ENCODE measurements at regions not wholly inside any gene's neighbourhood (a gene's known extent, or its start where the extent isn't known, plus 50 kb on each side); places are given as distances from the start of the nearest gene placed in this dataset.

GRCh38 chr3:74529145-74529544 lies 85.3 kb downstream of the CNTN3 start:
- H3K9ac ChIP-seq (ENCODE audit: low read length) = no peak overlapping the region
- H3K9me3 ChIP-seq (ENCODE audit: low read length) = no peaks in the 10 kb centered on the region
- H3K79me2 ChIP-seq (ENCODE audit: insufficient read depth, low read length) = no peaks in the 10 kb centered on the region
- H3K4me3 ChIP-seq (ENCODE audit: low read depth, low read length, poor library complexity, severe bottlenecking) = no peak overlapping the region
- H3K36me3 ChIP-seq (ENCODE audit: insufficient read depth, low read length) = no peaks in the 10 kb centered on the region
- TF ChIP-seq EZH2 (IDR thresholded peaks at IDR 0.05; ENCODE audit: borderline replicate concordance, low read length) (no peak), CTCF (IDR thresholded peaks at IDR 0.05; ENCODE audit: low read length) (no peak)
- no peaks in the 10 kb centered on the region for H3K4me1 ChIP-seq (ENCODE audit: insufficient read depth, low read length, severe bottlenecking)
- no peak overlapping the region for H3K27ac ChIP-seq (ENCODE audit: low read depth, low read length, poor library complexity, severe bottlenecking)
- H2AFZ ChIP-seq (ENCODE audit: low read length) = no peak overlapping the region
- no peaks in the 10 kb centered on the region for H3K9me2 ChIP-seq (ENCODE audit: low read depth, low read length)
- H4K20me1 ChIP-seq (ENCODE audit: insufficient read depth, low read length) = no peaks in the 10 kb centered on the region
- no peak overlapping the region for H3K4me2 ChIP-seq (ENCODE audit: low read length)
- no peaks in the 10 kb centered on the region for H3K27me3 ChIP-seq (ENCODE audit: insufficient read depth, low read length)
- no peaks in the 10 kb centered on the region for H3F3A ChIP-seq (ENCODE audit: insufficient read depth, low read length)

- no peak overlapping the region for H3K4me2 ChIP-seq (ENCODE audit: low read length)
- H3F3A ChIP-seq (ENCODE audit: insufficient read depth, low read length) = no peaks in the 10 kb centered on the region
- H2AFZ ChIP-seq (ENCODE audit: low read length) = no peak overlapping the region
- H3K27ac ChIP-seq (ENCODE audit: low read depth, low read length, poor library complexity, severe bottlenecking) = no peak overlapping the region
- H3K4me3 ChIP-seq (ENCODE audit: low read depth, low read length, poor library complexity, severe bottlenecking) = no peak overlapping the region
- no peak for TF ChIP-seq EZH2 (IDR thresholded peaks at IDR 0.05; ENCODE audit: borderline replicate concordance, low read length)
- TF ChIP-seq CTCF (IDR thresholded peaks at IDR 0.05; ENCODE audit: low read length) = no peak
- H3K9ac ChIP-seq (ENCODE audit: low read length) = no peak overlapping the region
- H4K20me1 ChIP-seq (ENCODE audit: insufficient read depth, low read length) = no peaks in the 10 kb centered on the region
- no peaks in the 10 kb centered on the region for H3K9me2 ChIP-seq (ENCODE audit: low read depth, low read length)
- no peaks in the 10 kb centered on the region for H3K9me3 ChIP-seq (ENCODE audit: low read length)
- H3K27me3 ChIP-seq (ENCODE audit: insufficient read depth, low read length) = no peaks in the 10 kb centered on the region
- H3K4me1 ChIP-seq (ENCODE audit: insufficient read depth, low read length, severe bottlenecking) = no peaks in the 10 kb centered on the region
- H3K36me3 ChIP-seq (ENCODE audit: insufficient read depth, low read length) = no peaks in the 10 kb centered on the region
- no peaks in the 10 kb centered on the region for H3K79me2 ChIP-seq (ENCODE audit: insufficient read depth, low read length)
Measured at GRCh38 chr3:74527566-74527965, 86.9 kb downstream of the CNTN3 start.

GRCh38 chr3:74523811-74524210 lies 90.6 kb downstream of the CNTN3 start:
- H3K27ac ChIP-seq (ENCODE audit: low read depth, low read length, poor library complexity, severe bottlenecking) = no peak overlapping the region
- no peak overlapping the region for H3K4me2 ChIP-seq (ENCODE audit: low read length)
- H4K20me1 ChIP-seq (ENCODE audit: insufficient read depth, low read length) = no peaks in the 10 kb centered on the region
- H3K27me3 ChIP-seq (ENCODE audit: insufficient read depth, low read length) = no peaks in the 10 kb centered on the region
- no peaks in the 10 kb centered on the region for H3K36me3 ChIP-seq (ENCODE audit: insufficient read depth, low read length)
- no peak overlapping the region for H2AFZ ChIP-seq (ENCODE audit: low read length)
- H3K9me3 ChIP-seq (ENCODE audit: low read length) = no peaks in the 10 kb centered on the region
- H3K9ac ChIP-seq (ENCODE audit: low read length) = no peak overlapping the region
- no peaks in the 10 kb centered on the region for H3K79me2 ChIP-seq (ENCODE audit: insufficient read depth, low read length)
- H3K4me3 ChIP-seq (ENCODE audit: low read depth, low read length, poor library complexity, severe bottlenecking) = no peak overlapping the region
- H3K9me2 ChIP-seq (ENCODE audit: low read depth, low read length) = no peaks in the 10 kb centered on the region
- H3K4me1 ChIP-seq (ENCODE audit: insufficient read depth, low read length, severe bottlenecking) = no peaks in the 10 kb centered on the region
- H3F3A ChIP-seq (ENCODE audit: insufficient read depth, low read length) = no peaks in the 10 kb centered on the region
- no peak for TF ChIP-seq EZH2 (IDR thresholded peaks at IDR 0.05; ENCODE audit: borderline replicate concordance, low read length)
- TF ChIP-seq CTCF (IDR thresholded peaks at IDR 0.05; ENCODE audit: low read length) = no peak
